GM19238 (cell line): ENCODE measurements at regions not wholly inside any gene's neighbourhood (a gene's known extent, or its start where the extent isn't known, plus 50 kb on each side); places are given as distances from the start of the nearest gene placed in this dataset.
"Not testable (repeated sequence)": the region's sequence is repeated elsewhere in the genome, so short reads cannot be mapped to it uniquely, and the experiment has no call there.

Experiments
- DNase-seq: peaks from one replicate; pipeline ENCODE4 v3.0.0; 2011; ENCODE audit warnings: low spot score; ENCODE audit not compliant: insufficient read length

DNA sequence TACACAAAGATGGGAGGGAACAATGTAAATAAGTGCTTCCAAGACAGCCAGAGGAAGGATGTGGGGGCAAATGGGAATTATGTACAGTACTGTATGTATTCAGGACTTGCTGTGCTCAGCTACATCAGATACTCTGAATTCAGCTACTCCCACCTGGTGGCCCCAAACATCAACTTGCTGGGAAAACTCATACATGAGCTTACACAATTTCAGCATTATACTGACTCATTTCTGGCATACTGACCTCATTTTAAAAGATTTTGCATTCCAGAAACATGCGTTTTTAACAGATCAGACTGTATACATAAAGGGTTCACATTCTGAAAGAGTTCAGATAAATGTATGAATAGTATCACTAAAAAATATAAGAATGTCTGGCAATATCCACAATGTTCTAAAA lies 59.7 kb downstream of the GPX5 start:
- no peak for DNase-seq

DNA sequence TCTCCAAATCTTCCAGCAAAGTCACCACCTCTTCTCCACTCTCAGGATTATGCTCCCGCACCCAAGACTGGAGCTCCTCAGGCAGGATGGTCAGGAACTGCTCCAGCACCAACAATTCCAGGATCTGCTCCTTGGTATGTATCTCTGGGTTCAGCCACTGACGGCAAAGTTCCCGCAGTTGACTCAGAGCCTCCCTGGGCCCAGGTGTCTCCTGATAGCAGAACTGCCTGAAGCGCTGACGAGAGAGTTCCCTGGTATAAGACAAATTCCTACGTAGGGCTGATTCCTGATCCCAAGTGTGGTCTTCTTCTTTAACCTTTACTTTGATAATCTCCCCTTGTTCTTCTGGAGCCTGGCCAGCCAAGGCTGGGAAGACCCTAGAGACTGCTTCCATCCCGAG lies 60.6 kb downstream of the GPX5 start:
- DNase-seq: no peak

DNA sequence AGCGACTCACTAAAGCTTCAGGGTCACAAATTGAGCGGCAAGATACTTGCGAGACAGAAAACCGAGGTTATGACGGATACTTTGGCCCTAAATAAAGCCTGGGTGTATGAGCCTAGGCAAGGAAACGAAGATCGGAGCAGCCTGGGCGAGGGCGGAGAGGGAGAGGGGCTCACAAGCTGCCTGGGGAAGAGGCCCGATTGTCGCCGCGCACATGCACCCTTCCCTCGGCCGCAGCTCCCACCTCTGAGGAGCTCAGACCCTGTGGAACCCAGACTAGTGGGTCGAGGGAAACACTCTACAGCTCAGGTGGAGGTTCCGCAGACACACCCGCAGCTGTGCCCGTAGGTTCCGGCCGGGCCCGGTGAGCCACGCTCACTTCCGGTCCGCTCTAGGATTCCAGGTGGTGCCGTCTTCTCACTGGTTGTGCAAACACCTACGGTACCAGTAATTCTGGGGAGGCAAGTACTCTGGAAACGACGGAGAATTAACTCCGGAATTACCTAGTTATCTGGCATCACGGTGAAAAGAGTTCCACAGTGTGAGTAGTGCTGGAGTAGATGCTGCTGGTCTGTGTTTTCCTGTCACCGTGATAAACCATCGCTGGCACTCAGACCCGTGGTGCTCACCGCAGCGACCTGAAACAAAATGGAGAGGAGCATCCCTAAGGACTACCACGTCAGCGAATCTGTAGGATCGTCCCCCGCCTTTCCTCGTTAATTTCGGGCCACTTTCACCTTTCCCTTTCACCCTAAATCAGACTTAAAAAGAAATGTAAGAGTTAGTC lies 61.5 kb downstream of the GPX5 start:
- DNase-seq: peak; percentile 57

DNA sequence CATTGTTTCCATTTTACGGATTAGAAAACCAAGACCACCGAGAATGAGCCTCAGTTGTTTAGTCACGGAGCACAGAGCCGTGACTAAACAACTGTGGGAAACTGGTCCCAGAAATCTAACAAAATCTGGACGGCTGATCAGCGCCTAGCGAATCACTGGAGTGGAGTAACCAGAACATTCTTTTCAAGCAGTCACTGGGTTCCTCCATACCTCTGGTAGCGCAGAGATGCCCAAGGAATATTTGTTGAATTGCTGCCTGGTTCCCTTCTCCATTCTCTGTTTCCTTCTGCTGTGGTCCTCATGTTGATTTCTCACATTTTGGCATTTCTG lies 62.0 kb downstream of the GPX5 start:
- no peak for DNase-seq

DNA sequence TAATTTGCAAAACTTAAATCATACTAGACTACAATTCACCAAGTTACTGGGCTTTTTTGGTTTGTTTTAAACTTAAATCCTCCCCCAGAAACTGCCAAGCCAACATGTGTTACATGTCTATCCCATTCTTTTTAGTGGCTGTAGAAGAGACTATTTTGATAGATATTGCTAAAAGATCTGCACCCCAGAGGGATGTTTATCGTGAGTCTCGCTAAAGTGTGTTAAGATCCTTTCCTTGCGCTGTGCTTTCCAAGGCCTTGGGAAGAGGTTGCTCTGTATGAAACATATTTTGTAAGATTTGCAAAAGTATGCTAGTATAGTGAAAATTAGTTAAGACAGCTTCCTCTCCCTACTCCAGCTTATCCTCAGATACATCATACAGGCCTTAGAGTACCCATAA lies 63.0 kb downstream of the GPX5 start:
- no peak for DNase-seq

DNA sequence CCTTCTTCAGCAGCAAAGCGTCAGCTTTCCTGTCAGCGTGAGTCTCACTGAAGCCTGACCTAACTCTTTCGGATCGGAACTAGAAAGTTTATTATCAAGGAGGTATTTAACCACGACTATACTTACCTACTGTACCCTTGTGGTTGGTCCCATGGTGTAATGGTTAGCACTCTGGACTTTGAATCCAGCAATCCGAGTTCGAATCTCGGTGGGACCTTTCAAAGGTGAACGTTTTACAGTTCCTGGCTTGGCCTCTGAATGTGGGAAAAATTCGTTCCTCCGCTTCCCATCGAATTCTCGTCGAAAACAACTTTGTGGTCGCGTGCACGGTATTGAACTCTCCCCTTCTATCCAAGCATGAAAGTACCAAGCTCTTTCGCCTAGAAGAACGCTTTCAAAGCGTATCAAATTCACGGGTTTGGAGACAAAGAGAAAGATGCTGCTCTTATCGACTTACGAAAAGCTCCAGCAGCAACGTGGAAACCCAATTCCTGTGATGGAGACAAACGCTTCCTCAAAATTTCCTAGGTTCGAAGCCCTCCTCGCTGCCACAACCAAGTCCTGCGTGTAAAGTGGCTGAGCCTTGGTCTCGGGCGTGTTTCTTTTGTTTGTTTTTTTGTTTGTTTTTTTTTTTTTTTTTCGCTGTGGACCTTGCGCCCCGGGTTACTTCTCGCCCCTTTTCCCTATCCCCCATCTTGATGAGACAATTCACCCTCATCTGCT lies 63.7 kb downstream of the GPX5 start:
- no peak for DNase-seq

DNA sequence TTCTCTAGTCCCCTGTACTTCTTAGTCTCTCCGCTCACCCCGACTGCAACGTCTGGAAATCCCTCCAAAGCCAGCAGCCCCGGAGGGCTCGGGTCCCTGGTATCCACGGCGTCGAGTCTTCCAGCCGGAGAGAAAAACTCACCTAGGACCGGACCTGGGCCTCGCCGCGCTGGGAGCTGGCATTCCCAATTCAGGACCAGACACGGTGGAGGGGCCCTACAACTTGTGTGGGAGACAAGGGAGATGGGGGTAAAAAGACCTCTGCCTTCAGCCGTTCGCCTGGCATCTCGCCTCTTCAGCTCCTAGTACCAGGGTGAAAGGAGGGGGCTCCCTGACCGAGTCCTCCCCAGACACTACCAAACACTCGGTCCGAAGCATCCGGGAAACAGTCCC lies 64.3 kb downstream of the GPX5 start:
- no peak for DNase-seq

DNA sequence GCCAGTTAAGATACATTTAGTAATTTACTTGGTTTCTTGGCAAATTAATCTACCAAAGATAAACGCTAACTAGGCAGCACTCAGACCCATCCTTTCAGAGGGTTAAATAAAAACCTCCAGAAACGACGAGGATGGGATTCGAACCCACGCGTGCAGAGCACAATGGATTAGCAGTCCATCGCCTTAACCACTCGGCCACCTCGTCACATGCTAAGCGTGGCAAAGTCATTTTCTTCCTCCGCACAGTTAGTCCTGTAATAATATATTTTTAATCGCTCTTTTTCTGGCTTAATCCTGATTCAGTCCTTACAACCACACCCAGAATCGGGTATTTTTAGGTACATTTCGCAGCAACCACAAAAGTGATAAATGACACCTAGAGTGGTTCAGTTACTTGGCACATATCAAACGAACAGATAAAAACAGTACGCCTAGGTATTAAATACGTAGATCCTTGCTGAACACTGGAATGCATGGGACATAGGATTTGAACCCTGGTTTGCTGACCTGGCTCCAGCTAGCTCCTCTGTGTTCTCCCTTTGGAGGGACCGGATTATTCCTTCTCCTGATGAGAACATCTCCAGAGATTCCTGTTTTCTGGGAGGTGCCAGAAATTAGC lies 71.6 kb downstream of the GPX5 start:
- DNase-seq: no peak

DNA sequence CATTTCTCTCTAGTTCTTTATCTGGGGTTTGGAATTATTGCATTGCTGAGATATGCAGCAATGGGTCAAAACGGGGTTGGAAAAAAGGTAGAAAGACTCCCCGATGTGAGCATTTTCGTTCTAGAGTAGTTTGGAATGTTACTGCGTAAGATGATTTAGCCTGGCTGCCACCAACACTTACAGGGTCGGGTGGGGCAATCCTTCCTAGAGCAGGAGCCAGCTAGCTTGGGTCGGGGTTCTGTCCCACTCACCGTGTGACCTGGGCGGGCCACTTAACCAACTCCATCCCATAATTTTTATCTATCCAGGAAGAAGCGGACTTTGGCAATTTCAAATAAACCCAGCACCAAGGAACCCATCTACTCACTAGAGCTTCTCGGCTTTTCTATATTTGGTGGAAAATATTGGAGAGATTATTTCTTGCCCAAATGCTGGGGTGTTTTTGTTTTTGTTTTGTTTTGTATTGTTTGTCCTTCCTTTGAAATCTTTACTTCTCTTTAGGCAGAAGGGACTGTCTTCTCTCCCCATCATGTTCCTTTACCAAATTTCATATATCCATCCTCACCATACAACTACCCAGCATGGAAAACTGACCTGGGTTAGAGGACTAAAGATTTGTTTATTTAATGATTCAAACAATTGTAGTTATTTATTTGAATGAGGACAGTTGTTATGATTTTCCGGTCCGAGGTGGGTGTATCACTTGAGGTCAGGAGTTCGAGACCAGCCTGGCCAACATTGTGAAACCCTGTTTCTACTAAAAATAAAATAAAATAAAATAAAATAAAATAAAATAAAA lies 72.4 kb downstream of the GPX5 start:
- no peak for DNase-seq

DNA sequence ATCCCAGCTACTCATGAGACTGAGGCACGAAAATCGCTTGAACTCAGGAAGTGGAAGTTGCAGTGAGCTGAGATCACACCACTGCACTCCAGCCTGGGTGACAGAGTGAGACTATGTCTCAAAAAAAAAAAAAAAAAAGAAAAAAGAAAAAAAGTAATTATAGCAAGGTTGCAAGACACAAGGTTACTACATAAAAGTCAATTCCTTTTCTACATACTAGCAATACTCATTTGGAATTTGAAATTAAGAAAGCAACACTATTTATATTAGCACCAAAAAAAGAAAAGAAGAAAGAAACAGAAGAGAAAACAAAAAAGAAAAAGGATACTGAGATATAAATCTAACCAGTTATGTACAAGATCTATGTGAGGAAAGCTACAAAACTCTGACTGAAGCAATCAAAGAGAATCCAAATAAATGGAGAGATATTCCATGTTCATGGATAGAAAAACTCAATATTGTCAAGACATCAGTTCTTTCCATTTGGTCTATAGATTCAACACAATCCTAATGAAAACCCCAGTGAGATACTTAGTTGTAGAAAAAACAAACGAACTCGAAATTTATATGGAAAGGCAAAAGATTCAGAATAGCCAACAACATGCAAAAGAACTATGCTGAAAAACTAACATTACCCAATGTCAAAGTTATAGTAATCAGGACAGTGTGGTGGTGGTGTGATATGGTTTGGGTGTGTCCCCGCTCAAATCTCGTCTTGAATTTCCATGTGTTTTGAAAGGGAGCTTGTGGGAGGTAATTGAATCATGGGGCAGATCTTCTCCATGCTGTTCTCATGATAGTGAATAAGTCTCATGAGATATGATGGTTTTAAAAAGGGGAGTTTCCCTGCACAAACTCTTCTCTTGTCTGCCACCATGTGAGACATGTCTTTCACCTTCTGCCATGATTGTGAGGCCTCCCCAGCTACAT lies 73.3 kb downstream of the GPX5 start:
- no peak for DNase-seq

DNA sequence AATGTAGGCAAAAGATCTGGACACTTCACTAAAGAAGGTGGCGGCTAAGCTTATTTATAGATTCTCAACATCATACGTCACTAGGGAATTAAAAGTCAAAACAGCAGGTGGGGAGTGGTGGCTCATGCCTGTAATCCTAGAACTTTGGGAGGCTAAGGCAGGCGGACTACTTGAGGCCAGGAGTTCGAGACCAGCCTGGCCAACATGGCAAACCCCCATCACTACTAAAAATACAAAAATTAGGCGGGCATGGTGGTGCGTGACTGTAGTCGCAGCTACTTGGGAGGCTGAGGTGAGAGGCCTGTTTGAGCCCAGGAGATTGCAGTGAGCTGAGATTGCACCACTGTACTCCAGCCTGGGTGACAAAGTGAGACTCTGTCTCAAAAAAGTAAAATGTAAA lies 74.6 kb downstream of the GPX5 start:
- no peak for DNase-seq

DNA sequence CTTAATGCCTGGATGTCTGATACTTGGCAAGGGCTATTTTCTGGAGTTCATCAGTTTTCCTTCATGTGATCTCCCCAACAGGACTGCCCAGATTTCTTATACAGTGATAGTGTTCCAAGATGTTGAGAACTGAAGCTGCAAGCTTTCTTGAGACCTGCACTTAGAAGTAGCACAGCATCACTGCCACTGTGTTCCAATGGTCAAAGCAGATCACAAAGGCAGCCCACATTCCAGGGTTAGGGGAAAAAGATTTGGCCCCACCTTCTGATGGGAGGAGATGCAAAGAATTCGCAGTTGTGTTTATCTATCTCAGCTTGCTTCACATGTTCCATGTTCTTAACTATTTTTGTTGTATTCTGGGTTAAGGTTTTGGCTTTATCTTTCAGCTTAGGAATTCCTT lies 78.2 kb downstream of the GPX5 start:
- DNase-seq: no peak

DNA sequence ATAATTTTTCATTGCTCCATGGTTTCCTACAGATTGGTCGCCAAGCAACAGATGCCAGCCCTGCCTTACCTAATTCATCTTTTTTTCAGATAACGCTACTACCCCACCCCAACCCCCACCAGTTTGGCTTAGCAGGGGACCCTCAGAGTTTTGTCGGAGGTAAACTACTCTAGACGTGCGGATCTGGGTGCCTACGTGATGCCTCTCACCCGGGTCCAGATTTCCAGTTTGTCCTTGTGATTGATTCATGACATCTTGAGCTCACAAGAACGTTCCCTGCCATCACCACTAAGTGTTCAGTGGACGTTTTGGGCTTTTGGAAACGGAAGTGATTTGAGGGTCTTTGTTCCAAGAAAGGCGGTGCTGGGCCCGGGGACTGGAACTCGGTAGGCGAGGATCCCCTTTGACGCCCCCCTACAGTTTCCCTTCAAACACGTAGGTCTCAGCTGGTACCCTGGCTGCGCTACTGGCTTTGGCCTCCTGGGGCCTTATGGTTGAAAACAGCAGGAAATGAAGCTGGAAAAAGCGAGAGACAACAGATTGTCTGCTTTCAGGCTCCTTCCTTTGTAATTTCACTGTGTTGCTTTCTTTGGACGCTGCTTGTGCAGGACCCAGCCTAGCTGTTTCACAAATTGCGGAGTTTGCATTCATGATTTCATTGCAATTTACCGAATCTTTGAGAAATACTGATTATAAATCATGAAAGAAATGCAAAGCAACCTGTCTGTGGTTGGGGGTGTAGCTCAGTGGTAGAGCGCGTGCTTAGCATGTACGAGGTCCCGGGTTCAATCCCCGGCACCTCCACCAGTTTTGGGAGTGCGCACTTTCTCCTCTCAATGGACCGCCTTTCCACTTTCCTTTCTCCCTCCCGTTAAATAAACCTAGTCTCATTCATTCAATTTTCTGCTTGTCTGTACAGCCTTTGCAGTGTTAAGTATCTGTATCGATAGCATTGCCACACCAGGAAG lies 81.0 kb downstream of the GPX5 start:
- no peak for DNase-seq

DNA sequence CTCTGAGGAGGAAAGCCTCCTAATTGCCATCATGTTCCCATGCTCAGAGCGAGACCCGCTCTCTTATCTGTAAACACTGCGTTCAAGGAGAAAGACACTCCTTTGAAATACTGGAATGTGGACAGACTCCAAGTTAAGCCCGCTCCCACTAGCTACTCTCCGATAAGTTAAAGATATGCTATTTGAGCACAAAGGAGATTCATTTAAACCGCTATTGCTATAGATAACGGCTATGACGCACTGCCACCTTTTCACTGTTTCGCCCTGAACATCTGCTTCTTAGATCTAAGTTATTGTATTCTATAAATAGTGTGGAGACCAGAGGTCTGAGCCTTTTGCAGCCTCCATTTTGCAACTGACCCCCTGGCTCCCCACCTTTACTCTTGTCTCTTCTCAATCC lies 82.3 kb downstream of the GPX5 start:
- DNase-seq: no peak

DNA sequence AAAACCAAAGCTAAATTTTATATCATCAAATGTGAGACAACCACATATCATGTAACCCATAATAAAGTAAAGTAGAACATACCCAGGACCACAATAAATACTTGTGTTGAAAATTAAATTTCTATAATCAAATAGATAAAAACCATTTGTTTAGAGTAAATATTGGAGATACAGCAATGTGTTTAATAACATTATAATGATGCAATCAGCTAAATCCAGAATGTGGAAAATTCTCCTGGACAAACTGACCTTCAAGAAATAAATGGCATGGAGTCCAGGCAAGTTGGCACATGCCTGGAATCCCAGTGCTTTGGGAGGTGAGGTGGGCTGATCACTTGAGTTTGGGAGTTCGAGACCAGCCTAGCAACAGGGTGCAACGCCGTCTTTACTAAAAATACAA lies 84.0 kb downstream of the GPX5 start:
- no peak for DNase-seq

DNA sequence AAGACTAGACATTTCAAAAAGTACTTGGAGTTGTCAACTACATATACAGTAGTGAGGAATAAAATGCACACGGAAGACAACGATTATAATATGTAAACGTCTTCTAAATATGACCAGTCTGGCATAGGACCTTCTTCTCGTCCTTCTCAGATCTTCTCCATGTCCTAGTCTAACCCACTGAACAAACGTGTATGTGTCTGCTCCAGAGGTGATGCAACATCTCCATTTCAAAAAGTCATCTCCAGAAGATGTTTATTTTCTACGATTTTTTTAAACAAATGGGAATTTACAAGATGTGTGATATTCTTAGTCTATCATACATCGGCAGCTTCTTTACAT lies 89.9 kb downstream of the GPX5 start:
- DNase-seq: no peak

DNA sequence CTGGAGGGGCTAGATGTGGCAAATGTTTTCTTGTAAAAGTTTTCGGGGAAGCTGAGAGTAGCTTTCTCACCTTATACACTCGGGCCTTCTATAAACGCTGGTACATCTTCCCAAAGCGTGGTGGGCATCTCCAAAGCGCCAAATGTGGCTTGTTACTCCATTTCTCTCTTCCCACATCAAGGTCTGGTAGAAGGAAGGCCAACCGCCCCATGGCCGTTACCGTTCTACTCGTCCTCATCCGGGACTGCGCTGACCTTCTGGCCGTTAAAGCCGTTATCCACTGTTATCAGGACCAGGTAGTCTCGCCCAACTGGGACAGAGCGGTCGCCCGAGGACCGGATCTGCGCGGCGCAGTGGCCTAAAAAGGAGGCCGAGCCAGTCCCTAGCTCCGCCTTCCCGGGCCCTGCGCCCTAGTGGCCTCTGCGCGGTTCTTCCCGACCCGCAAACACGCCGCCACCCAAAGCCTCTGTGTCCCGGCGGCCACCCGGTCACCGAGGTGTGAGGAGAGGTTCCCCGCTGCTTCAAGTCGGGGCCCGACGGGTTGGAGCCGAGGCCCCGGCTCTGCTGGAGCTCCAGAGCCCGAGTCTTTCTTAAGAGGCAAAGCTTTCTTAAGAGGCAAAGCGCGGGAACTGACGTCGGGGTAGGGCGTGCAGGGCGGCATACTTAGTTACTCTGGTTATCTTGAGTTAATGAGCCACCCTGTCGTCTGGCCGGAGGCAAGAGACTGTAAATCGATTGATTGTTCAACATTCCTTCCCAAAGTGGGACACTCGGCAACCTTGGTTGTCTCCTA lies 90.5 kb downstream of the GPX5 start:
- no peak for DNase-seq

DNA sequence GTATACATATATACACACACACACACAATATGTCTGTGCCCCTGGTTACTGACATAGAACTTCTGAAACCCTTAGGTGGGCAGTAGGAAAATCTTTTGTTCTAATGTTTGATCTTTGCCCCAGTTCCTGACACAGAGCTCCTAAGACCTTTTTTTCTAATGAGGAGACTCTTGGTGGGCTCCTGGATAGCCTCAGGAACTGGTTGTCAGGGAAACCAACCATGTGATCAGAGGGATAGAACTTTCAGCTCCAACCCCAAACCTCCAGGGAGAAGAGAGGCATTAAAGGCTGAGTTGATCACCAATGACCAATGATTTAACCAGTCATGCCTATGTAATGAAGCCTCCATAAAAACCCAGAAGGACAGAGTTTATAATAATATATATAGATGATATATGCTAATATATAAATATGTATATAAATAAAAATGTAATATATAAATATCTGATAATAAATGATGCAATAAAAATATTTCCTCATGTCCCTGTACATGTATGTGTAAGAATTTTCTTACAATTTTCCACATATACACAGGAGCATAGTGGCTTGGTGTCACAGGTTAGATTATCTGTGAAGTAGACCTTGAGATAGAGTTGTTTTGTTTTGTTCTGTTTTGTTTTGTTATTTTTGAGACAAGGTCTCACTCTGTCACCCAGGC lies 93.3 kb downstream of the GPX5 start:
- DNase-seq: no peak

DNA sequence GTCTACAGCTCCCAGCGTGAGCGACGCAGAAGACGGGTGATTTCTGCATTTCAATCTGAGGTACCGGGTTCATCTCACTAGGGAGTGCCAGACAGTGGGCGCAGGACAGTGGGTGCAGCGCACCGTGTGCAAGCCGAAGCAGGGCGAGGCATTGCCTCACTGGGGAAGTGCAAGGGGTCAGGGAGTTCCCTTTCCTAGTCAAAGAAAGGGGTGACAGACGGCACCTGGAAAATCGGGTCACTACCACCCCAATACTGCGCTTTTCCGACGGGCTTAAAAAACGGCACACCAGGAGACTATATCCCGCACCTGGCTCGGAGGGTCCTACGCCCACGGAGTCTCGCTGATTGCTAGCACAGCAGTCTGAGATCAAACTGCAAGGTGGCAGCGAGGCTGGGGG lies 95.6 kb downstream of the GPX5 start:
- not testable (repeated sequence) for DNase-seq
